IMR-90 (cell line): ENCODE measurements at regions not wholly inside any gene's neighbourhood (a gene's known extent, or its start where the extent isn't known, plus 50 kb on each side); places are given as distances from the start of the nearest gene placed in this dataset.

Experiments
- ATAC-seq: fragments of 200-7000 bp; cut with Tn5 transposase; 2 replicates; pipeline ENCODE4 v1.9.1; 2020; ENCODE audit warnings: low read depth, mild to moderate bottlenecking, moderate library complexity
- BruUV-seq: library from RNA; stranded (reverse); fragments of 400-500 nt; replicated peaks from 2 replicates; lab custom pipeline; 2021; lab: Mats Ljungman, UMichigan
- CTCF ChIA-PET: fragments of 300-600 bp; formaldehyde crosslinking; extraction: SDS; loops from one replicate; lab custom pipeline; 2021; ENCODE audit warnings: antibody characterized with exemption; lab: Yijun Ruan, JAX
- POLR2A ChIA-PET: fragments of 300-600 bp; sonication (Branson Sonifier 250); formaldehyde crosslinking; loops from one replicate; lab custom pipeline; 2022; ENCODE audit warnings: antibody characterized with exemption; ENCODE audit not compliant: unreplicated experiment; lab: Charles Lee
- DNase-seq: peaks from one replicate; pipeline ENCODE4 v3.0.0; 2013
- H2AFZ ChIP-seq: replicated peaks from 2 replicates; pipeline ENCODE3; 2013; ENCODE audit warnings: low read length, mild to moderate bottlenecking; ENCODE audit not compliant: poor library complexity
- H2AK5ac ChIP-seq: 2 replicates; pipeline ENCODE4 v1.6.1; 2013; ENCODE audit warnings: low read depth, low read length, inconsistent platforms
- H2AK9ac ChIP-seq: replicated peaks from 2 replicates; pipeline ENCODE3; 2013; ENCODE audit warnings: mild to moderate bottlenecking, low read depth, low read length, moderate library complexity; ENCODE audit not compliant: poor library complexity
- H2BK120ac ChIP-seq: 2 replicates; pipeline ENCODE4 v1.6.1; 2013; ENCODE audit warnings: low read depth, low read length, inconsistent platforms
- H2BK15ac ChIP-seq: 3 replicates; pipeline ENCODE4 v1.6.1; 2013; ENCODE audit warnings: low read depth, low read length, inconsistent platforms
- H2BK20ac ChIP-seq: 2 replicates; pipeline ENCODE4 v1.6.1; 2013; ENCODE audit warnings: low read depth, mild to moderate bottlenecking, inconsistent platforms, low read length, moderate library complexity
- H2BK5ac ChIP-seq: 2 replicates; pipeline ENCODE4 v1.6.1; 2013; ENCODE audit warnings: mild to moderate bottlenecking, low read depth, low read length, inconsistent platforms; ENCODE audit not compliant: poor library complexity, severe bottlenecking
- H3K14ac ChIP-seq: replicated peaks from 2 replicates; pipeline ENCODE4 v1.6.1; 2013; ENCODE audit warnings: low read depth, low read length, inconsistent platforms
- H3K18ac ChIP-seq: 2 replicates; pipeline ENCODE4 v1.6.1; 2013; ENCODE audit warnings: low read depth, low read length, control low read depth
- H3K23ac ChIP-seq: 2 replicates; pipeline ENCODE4 v1.6.1; 2013; ENCODE audit warnings: low read depth, low read length, inconsistent platforms
- H3K27ac ChIP-seq: 2 replicates; pipeline ENCODE4 v1.5.1; 2013; ENCODE audit warnings: mild to moderate bottlenecking, control low read depth, low read length; ENCODE audit not compliant: insufficient read depth
- H3K27me3 ChIP-seq: 2 replicates; pipeline ENCODE4 v1.6.1; 2013; ENCODE audit warnings: low read length; ENCODE audit not compliant: control insufficient read depth, insufficient read depth
- H3K36me3 ChIP-seq: 2 replicates; pipeline ENCODE4 v1.6.1; 2013; ENCODE audit warnings: low read length, mixed read lengths; ENCODE audit not compliant: control insufficient read depth, insufficient read depth
- H3K4ac ChIP-seq: 2 replicates; pipeline ENCODE4 v1.6.1; 2013; ENCODE audit warnings: low read depth, low read length, inconsistent platforms
- H3K4me1 ChIP-seq: 2 replicates; pipeline ENCODE4 v1.6.1; 2013; ENCODE audit warnings: low read length, mixed read lengths; ENCODE audit not compliant: control insufficient read depth, insufficient read depth
- H3K4me2 ChIP-seq: 2 replicates; pipeline ENCODE4 v1.6.1; 2013; ENCODE audit warnings: low read depth, mild to moderate bottlenecking, control low read depth, low read length, moderate library complexity
- H3K4me3 ChIP-seq: 2 replicates; pipeline ENCODE4 v1.5.1; 2013; ENCODE audit warnings: low read depth, mild to moderate bottlenecking, control low read depth, low read length, moderate library complexity; ENCODE audit not compliant: insufficient read depth
- H3K56ac ChIP-seq: 2 replicates; pipeline ENCODE4 v1.6.1; 2013; ENCODE audit warnings: low read length, inconsistent platforms; ENCODE audit not compliant: insufficient read depth; ENCODE audit errors: extremely low read depth
- H3K79me1 ChIP-seq, 2 experiments: 2 replicates each; pipeline ENCODE4 v1.6.1; 2013; ENCODE audit warnings: low read length in 2 of 2, inconsistent platforms in 1 of 2, low read depth in 1 of 2
- H3K9ac ChIP-seq: 2 replicates; pipeline ENCODE4 v1.6.1; 2013; ENCODE audit warnings: low read depth, low read length, control low read depth
- H3K9me1 ChIP-seq: 2 replicates; pipeline ENCODE4 v1.6.1; 2013; ENCODE audit warnings: low read length, inconsistent platforms; ENCODE audit not compliant: insufficient read depth
- H3K9me3 ChIP-seq: 2 replicates; pipeline ENCODE4 v1.6.1; 2013; ENCODE audit warnings: low read length; ENCODE audit not compliant: control insufficient read depth, insufficient read depth
- H4K20me1 ChIP-seq: 2 replicates; pipeline ENCODE4 v1.6.1; 2013; ENCODE audit warnings: low read length, inconsistent platforms; ENCODE audit not compliant: insufficient read depth
- H4K5ac ChIP-seq: 2 replicates; pipeline ENCODE4 v1.6.1; 2013; ENCODE audit warnings: mild to moderate bottlenecking, low read depth, low read length, control low read depth
- H4K8ac ChIP-seq, 2 experiments: 2 replicates each; pipeline ENCODE4 v1.6.1; 2013; ENCODE audit warnings: low read depth in 2 of 2, low read length in 2 of 2, control low read depth in 1 of 2, inconsistent platforms in 1 of 2
- H4K91ac ChIP-seq: 2 replicates; pipeline ENCODE4 v1.6.1; 2013; ENCODE audit warnings: low read depth, low read length, inconsistent platforms; ENCODE audit not compliant: insufficient read depth
- FOS ChIP-seq: fragments of 150-350 bp; IDR thresholded peaks from 2 replicates; pipeline ENCODE4 v1.6.1; 2016; ENCODE audit warnings: low read depth, low read length
- MAZ ChIP-seq: IDR thresholded peaks from 2 replicates; pipeline ENCODE4 v1.6.1; 2012; ENCODE audit warnings: low read depth, mild to moderate bottlenecking, low read length, improper control_type of control experiment, moderate library complexity, borderline replicate concordance
- MXI1 ChIP-seq: IDR thresholded peaks from 2 replicates; pipeline ENCODE4 v1.6.1; 2012; ENCODE audit warnings: low read depth, mild to moderate bottlenecking, low read length, moderate library complexity, borderline replicate concordance
- NFE2L2 ChIP-seq: fragments of 150-350 bp; IDR thresholded peaks from 2 replicates; pipeline ENCODE4 v1.6.1; 2016; ENCODE audit warnings: low read depth, mild to moderate bottlenecking, low read length
- POLR2A ChIP-seq: IDR thresholded peaks from 2 replicates; pipeline ENCODE4 v1.6.1; 2012; ENCODE audit warnings: mild to moderate bottlenecking, low read depth, low read length
- RAD21 ChIP-seq: IDR thresholded peaks from 2 replicates; pipeline ENCODE4 v1.6.1; 2012; ENCODE audit warnings: low read length, improper control_type of control experiment
- SMC3 ChIP-seq: fragments of 150-350 bp; IDR thresholded peaks from 2 replicates; pipeline ENCODE4 v1.6.1; 2016; ENCODE audit warnings: low read depth, mild to moderate bottlenecking, antibody characterized with exemption, low read length, moderate library complexity
- WGBS, 2 experiments: methylation state at CpG; one replicate each; pipeline versions ENCODE4 v1.1.5 to v1.1.7; 2013; ENCODE audit warnings: missing lambda C conversion rate in 2 of 2; ENCODE audit not compliant: insufficient read length in 1 of 2; ENCODE audit errors: extremely low coverage in 2 of 2; 5-methylcytosine and 5-hydroxymethylcytosine counted together
- dilution Hi-C: fragments of 300-500 bp; cut with HindIII; formaldehyde crosslinking; loops from one replicate; pipeline ENCODE4 v1.14.3; 2018; ENCODE audit warnings: low sequenced_read_pairs; ENCODE audit not compliant: unreplicated experiment
- in situ Hi-C: fragments of 300-500 bp; cut with MboI; formaldehyde crosslinking; loops from 3 replicates; pipeline ENCODE4 v1.14.3; 2019; ENCODE audit warnings: low sequenced_read_pairs, inconsistent platforms, mixed read lengths
- intact Hi-C: fragments of 100-400 bp; cut with micrococcal nuclease; formaldehyde crosslinking; loops from 2 replicates; pipeline ENCODE4 v1.10.0; 2022

- CTCF ChIA-PET, result no interaction called here
- H3K4me2 ChIP-seq, result no peak overlapping the region
- ATAC-seq (no peak), DNase-seq (no peak)
- no peak overlapping the region for H3K4ac ChIP-seq
- no peak overlapping the region for H3K9ac ChIP-seq
- no peaks in the 10 kb centered on the region for H3K27me3 ChIP-seq
- no peaks in the 10 kb centered on the region for H3K36me3 ChIP-seq
- in situ Hi-C loops, result no loop called here
- POLR2A ChIA-PET, result no interaction called here
- H3K79me1 ChIP-seq, result no peaks in the 10 kb centered on the region
- no peak overlapping the region for H3K4me3 ChIP-seq
- H4K8ac ChIP-seq, result no peak overlapping the region
- H3K14ac ChIP-seq, result no peak overlapping the region
- H4K20me1 ChIP-seq, result no peaks in the 10 kb centered on the region
- H2BK15ac ChIP-seq, result no peak overlapping the region
- TF ChIP-seq MAZ (no peak), NFE2L2 (no peak), MXI1 (no peak), FOS (no peak), POLR2A (no peak), SMC3 (no peak), RAD21 (no peak)
- no peak overlapping the region for H4K5ac ChIP-seq
- H2AK9ac ChIP-seq, result no peak overlapping the region
- no peak overlapping the region for H3K56ac ChIP-seq
- no peak overlapping the region for H4K91ac ChIP-seq
- no peak overlapping the region for H2BK20ac ChIP-seq
- H3K9me3 ChIP-seq, result peaks cover 3% of the 10 kb centered on the region; the same call in 1 of the 2 replicates
- H3K27ac ChIP-seq, result no peak overlapping the region
- H3K18ac ChIP-seq, result no peak overlapping the region
- WGBS, 2 experiments, result no CpG with 5 or more reads among the region's 2 CpGs
- no peak overlapping the region for H2BK120ac ChIP-seq
- no peak overlapping the region for H3K23ac ChIP-seq
- intact Hi-C loops, result no loop called here
- dilution Hi-C loops, result no loop called here
- no peak overlapping the region for H2AK5ac ChIP-seq
- H2AFZ ChIP-seq, result no peak overlapping the region
- H3K9me1 ChIP-seq, result no peaks in the 10 kb centered on the region
- no TSS peak for BruUV-seq
- no peaks in the 10 kb centered on the region for H3K4me1 ChIP-seq
- no peak overlapping the region for H2BK5ac ChIP-seq
These were observed 226.0 kb upstream of the DMAC1 start for GRCh38 chr9:8025551-8025950.
